Skeletal muscle satellite cell (primary cell): ENCODE measurements at regions not wholly inside any gene's neighbourhood (a gene's known extent, or its start where the extent isn't known, plus 50 kb on each side); places are given as distances from the start of the nearest gene placed in this dataset. TPM values are rescaled to one million over a fixed set of nuclear protein-coding genes. Genes with fewer than 3 reads are reported as not detected.

Source experiments
- H3K27me3 ChIP-seq: 2 replicates; pipeline ENCODE4 v1.7.0; 2013; ENCODE audit warnings: low read length; ENCODE audit not compliant: control insufficient read depth, insufficient read depth
- H3K36me3 ChIP-seq: 2 replicates; pipeline ENCODE4 v1.7.0; 2013; ENCODE audit warnings: mild to moderate bottlenecking, control low read depth, low read length; ENCODE audit not compliant: insufficient read depth
- H3K4me1 ChIP-seq: 2 replicates; pipeline ENCODE4 v1.7.0; 2013; ENCODE audit warnings: low read length; ENCODE audit not compliant: control insufficient read depth, insufficient read depth
- H3K4me2 ChIP-seq: 2 replicates; pipeline ENCODE4 v1.7.0; 2013; ENCODE audit warnings: mild to moderate bottlenecking, low read length
- H3K4me3 ChIP-seq: 2 replicates; pipeline ENCODE4 v1.7.0; 2013; ENCODE audit warnings: low read length
- H3K9ac ChIP-seq: 2 replicates; pipeline ENCODE4 v1.7.0; 2013; ENCODE audit warnings: mild to moderate bottlenecking, low read depth, low read length, moderate library complexity
- H3K9me3 ChIP-seq: replicated peaks from 2 replicates; pipeline ENCODE4 v1.7.0; 2013; ENCODE audit warnings: mild to moderate bottlenecking, control low read depth, low read length
- small RNA-seq: library from RNA; depleted of rRNA; stranded (forward); fragments of <200 nt; gene quantifications from one replicate; pipeline ENCODE3, GENCODE V24; 2012

- H3K4me1 ChIP-seq = peaks cover 4% of the 10 kb centered on the region
- no peak overlapping the region for H3K4me3 ChIP-seq
- no peak overlapping the region for H3K9ac ChIP-seq
Observed at GRCh38 chr3:67723863-67724262, 69.5 kb upstream of the SUCLG2 start.

GRCh38 chr3:67719333-67719732 lies 64.9 kb upstream of the SUCLG2 start:
- Histone ChIP-seq H3K36me3 (no peaks in the 10 kb centered on the region), H3K9me3 (no peaks in the 10 kb centered on the region), H3K4me1 (peaks cover 7% of the 10 kb centered on the region), H3K4me3 (no peak overlapping the region), H3K9ac (no peak overlapping the region), H3K27me3 (no peaks in the 10 kb centered on the region), H3K4me2 (no peak overlapping the region)

More at GRCh38 chr3:67723863-67724262, 69.5 kb upstream of the SUCLG2 start:
- H3K27me3 ChIP-seq = no peaks in the 10 kb centered on the region
- H3K9me3 ChIP-seq = no peaks in the 10 kb centered on the region
- no peaks in the 10 kb centered on the region for H3K36me3 ChIP-seq
- no peak overlapping the region for H3K4me2 ChIP-seq

GRCh38 chr3:67715971-67716370 lies 61.6 kb upstream of the SUCLG2 start:
- Histone ChIP-seq H3K9me3 (no peaks in the 10 kb centered on the region), H3K4me3 (no peak overlapping the region), H3K4me1 (peaks cover 7% of the 10 kb centered on the region), H3K36me3 (no peaks in the 10 kb centered on the region), H3K4me2 (no peak overlapping the region), H3K9ac (no peak overlapping the region), H3K27me3 (no peaks in the 10 kb centered on the region)

GRCh38 chr3:67713764-67714469 lies 59.5 kb upstream of the SUCLG2 start:
- H3K27me3 ChIP-seq = no peaks in the 10 kb centered on the region
- H3K36me3 ChIP-seq = no peaks in the 10 kb centered on the region
- no peaks in the 10 kb centered on the region for H3K9me3 ChIP-seq
- H3K4me1 ChIP-seq = peaks cover 4% of the 10 kb centered on the region
- H3K9ac ChIP-seq = no peak overlapping the region
- no peak overlapping the region for H3K4me2 ChIP-seq
- H3K4me3 ChIP-seq = no peak overlapping the region

DNA sequence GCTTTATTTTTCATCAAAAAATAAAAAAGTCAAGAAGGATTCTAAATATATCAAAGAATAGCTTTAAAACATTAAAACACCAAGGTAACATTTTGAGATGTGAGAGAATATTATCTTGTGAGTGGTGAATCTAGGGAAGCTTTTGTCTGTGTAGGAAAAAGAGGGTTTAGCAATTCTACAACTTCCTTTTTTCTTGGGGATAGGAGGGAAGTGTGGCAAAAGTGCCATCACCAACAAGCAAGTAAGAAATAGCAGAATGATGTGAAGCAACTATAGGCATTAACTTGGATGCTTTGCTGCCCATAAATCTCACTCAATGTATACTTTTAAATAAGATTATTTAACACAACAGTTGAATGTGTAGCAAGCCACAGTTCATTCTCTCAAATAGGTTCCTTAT lies 57.8 kb upstream of the SUCLG2 start:
- Histone ChIP-seq H3K4me1 (no peaks in the 10 kb centered on the region), H3K4me3 (no peak overlapping the region), H3K9ac (no peak overlapping the region), H3K9me3 (no peaks in the 10 kb centered on the region), H3K27me3 (no peaks in the 10 kb centered on the region), H3K36me3 (no peaks in the 10 kb centered on the region), H3K4me2 (no peak overlapping the region)

DNA sequence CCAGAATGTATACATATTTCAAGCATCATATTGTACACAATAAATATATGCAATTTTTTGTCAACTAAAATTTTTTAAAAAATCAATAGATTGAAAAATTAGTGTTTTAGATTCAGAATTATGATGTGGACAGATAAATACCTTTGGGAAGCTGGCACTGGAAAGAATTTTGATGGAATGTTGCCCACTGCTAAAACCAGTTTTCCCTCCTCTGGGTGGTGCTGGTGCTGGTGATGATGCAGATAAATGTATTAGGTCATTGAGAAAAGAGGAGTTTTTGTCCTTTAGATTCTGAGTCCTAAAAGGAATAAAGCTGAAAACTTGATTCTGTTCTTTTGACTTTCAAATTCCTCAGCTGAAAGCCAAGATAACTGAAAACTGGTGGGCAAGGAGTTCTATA lies 56.0 kb upstream of the SUCLG2 start:
- H3K4me2 ChIP-seq = no peak overlapping the region
- no peaks in the 10 kb centered on the region for H3K4me1 ChIP-seq
- H3K36me3 ChIP-seq = no peaks in the 10 kb centered on the region

GRCh38 chr3:67706934-67707333 lies 52.5 kb upstream of the SUCLG2 start:
- Histone ChIP-seq H3K27me3 (no peaks in the 10 kb centered on the region), H3K9ac (no peak overlapping the region), H3K4me2 (no peak overlapping the region), H3K36me3 (no peaks in the 10 kb centered on the region), H3K9me3 (no peaks in the 10 kb centered on the region), H3K4me1 (no peaks in the 10 kb centered on the region), H3K4me3 (no peak overlapping the region)

More for the DNA sequence above, 56.0 kb upstream of the SUCLG2 start:
- H3K9me3 ChIP-seq = no peaks in the 10 kb centered on the region
- no peak overlapping the region for H3K4me3 ChIP-seq
- no peaks in the 10 kb centered on the region for H3K27me3 ChIP-seq
- no peak overlapping the region for H3K9ac ChIP-seq

DNA sequence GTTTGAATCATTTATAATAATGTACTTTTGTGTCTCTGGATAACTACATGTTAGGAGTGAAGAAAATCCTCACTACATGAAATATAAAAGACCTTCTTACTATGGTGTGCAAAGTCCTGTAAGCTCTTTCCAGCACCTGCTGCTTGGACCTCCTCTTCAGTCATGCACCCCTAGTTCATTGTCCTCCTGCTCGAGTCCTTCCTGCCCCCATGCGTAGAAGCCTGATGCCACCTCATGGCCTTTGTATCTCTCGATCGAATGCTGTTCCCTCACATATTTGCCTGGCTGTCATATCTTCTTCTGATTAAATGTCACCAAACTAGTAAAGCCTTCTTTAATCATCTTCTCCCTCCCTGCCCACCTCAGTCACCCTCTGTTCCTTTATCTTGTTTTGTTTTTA lies 49.9 kb upstream of the SUCLG2 start:
- no peak overlapping the region for H3K4me2 ChIP-seq
- no peaks in the 10 kb centered on the region for H3K36me3 ChIP-seq
- H3K4me3 ChIP-seq = no peak overlapping the region
- no peaks in the 10 kb centered on the region for H3K27me3 ChIP-seq
- H3K4me1 ChIP-seq = no peaks in the 10 kb centered on the region
- no peak overlapping the region for H3K9ac ChIP-seq
- H3K9me3 ChIP-seq = no peaks in the 10 kb centered on the region

Small RNA genes lying in the stretch of these regions (small RNA-seq; reads per million reads assigned to genes)
- not detected for gene AC107626.1
